DMS153 treated with DMSO at 0.1 percent for 48 hours (cell line): ENCODE measurements at regions not wholly inside any gene's neighbourhood (a gene's known extent, or its start where the extent isn't known, plus 50 kb on each side); places are given as distances from the start of the nearest gene placed in this dataset.
"Not testable (repeated sequence)": the region's sequence is repeated elsewhere in the genome, so short reads cannot be mapped to it uniquely, and the experiment has no call there.

ENCODE experiments used
- DNase-seq: peaks from one replicate; lab custom pipeline; 2025; ENCODE audit not compliant: unreplicated experiment; lab: John Stamatoyannopoulos, UW

DNA sequence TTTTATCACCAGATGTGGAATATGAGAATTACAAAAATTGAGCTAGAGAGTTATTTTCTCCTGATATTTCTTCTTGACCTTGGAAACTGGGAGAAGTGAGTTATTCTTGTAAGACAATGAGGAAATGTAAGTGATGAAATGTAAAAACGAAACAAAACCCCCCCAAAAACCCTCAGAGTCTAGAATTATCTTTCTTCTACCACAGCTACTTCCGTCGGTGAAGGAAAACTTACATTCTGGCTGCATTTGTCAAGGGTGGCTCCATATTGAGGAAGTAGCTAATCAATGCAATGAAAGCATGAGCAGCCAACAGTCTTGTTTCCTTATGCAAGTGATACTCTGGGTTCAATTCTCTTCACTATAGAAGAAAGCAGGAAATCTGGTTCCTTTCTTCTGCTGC lies 661.7 kb upstream of the CITED2 start:
- no peak for DNase-seq

DNA sequence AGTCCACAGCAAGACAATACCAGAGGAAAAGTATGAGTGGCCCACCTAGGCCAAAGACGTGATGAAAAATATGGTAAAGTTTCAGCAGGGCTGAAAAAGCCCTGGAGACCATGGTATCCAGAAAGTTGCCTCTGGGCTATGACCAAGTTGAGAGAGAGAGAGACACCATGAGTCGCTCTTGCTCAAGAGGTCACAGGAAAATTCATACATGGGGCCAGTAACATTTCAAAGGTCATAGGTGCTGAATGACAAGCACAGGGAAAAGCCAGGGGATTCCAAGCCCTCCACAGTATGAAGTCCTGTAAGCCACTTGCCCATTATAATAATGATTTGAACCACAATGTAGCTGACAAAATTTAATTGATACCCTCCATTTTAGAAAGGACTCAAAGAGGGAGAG lies 657.7 kb upstream of the CITED2 start:
- no peak for DNase-seq

DNA sequence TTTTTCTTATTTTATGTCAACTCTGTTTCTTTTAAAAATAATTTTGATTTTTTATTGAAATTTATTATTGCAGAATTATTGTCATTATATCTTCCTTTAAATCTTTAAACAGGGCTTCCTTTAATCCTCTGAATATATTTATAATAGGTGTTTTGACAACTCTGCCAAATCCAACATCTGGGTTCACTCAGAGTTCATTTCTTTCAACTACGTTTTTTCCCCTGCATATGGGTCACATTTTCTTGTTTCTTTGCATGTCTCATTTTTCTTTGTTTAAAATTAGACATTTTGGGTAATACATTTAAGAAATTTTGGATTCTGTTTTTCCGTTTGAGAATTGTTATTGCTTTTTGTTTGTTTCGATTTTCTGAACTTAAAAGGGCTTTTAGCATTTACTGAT lies 655.1 kb upstream of the CITED2 start:
- no peak for DNase-seq

DNA sequence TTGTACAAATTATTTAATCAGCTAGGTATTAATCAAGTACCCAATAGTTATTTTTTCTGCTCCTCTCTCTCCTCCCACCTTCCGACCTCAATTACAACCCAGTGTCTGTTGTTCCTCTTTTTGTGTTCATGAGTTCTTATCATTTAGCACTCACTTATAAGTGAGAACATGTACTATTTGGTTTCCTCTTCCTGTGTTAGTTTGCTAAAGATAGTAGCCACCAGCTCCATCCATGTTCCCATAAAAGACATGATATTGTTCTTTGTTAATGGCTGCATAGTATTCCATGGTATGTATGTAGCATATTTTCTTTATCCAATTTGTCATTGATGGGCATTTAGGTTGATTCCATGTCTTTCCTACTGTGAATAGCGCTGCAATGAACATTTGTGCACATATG lies 652.8 kb upstream of the CITED2 start:
- no peak for DNase-seq

DNA sequence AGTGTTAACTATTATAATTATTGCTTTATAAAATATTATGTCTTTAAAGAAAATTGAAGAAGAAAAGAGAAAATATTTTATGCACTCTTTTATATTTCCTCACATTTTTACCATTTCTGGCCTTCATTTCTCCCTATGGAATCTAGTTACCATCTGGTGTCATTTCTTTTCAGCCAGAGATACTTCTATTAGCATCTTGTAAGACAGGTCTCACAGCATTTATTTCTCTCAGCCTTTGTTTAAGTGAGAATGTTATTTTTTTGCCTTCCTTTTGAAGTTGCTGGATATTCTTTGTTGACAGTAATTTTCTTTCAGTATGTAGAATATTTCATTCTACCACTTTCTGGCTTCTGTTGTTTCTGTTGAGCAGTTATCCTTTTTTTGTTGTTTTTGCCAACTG lies 652.1 kb upstream of the CITED2 start:
- no peak for DNase-seq

DNA sequence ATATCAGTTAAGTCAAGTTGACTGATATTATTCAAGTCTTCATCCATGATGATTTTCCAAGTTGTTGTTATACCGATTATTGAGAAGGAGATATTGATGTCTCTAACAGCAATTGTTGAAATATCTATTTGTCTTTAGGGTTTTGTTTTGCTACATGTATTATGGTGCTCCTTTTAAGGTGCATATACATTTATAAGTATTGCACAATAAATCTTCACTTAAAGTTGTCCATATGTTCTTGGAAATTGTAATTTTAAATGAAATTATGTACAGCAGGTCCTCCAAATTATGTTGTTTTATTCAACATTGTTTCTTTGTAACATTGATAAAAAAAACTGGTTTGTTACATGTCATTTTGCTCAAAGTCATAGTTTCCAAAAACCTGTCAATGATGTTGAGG lies 650.7 kb upstream of the CITED2 start:
- DNase-seq = no peak

DNA sequence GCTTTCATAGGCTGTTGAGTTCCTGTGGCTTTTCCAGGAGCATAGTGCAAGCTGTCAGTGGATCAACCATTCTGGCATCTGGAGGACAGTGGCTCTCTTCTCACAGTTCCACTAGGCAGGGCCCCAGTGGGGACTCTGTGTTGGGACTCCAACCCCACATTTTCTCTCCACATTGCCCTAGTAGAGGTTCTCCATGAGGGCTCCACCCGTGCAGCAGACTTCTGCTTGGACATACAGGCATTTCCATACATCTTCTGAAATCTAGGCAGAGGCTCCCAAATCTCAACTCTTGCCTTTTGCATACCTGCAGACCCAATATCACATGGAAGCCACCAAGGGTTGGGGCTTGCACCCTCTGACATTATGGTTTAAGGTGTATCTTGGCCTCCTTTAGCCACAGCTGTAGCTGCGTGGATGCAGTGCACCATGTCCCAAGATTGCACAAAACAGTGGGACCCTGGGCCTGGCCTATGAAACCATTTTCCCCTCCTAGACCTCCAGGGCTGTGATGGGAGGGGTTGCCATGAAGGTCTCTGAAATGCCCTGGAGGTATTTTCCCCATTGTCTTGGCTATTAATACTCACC lies 645.9 kb upstream of the CITED2 start:
- no peak for DNase-seq

DNA sequence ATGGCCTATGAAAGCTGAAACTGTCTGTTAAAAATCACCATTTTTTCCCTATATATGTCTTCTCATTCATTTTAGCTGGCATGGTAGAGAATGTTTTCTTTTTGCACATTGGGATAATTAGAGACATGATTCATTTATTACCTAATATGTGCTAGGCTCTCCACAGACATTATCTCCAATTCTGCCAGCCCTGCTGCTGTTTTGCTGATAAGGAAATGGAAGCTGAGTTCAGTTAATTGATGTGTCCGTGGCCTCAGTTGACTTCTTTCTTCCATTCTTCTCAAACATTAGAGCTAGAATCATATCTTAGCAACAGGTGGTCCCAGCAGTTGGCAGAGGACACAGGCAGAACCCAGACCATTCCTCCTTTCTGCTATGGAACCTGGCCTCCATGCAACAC lies 644.1 kb upstream of the CITED2 start:
- no peak for DNase-seq

DNA sequence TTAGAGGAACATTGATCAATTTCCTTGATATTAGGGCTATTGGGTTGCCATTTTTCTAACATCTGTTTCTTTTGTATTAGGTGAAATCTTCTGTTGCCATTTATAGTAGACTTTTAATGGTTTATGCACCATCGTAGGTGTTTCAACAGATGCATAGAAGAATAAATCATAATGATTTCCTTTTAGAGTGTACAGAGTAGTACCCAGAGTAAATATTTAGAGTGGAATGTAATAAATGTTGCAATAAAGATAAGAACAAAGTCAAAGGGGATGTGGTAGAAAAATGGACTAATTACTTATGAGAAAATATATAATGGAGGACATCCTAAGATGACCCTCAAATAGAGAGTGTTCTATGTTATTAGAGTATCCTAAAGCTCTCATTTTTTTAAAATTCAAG lies 643.0 kb upstream of the CITED2 start:
- DNase-seq = peak; percentile 31

DNA sequence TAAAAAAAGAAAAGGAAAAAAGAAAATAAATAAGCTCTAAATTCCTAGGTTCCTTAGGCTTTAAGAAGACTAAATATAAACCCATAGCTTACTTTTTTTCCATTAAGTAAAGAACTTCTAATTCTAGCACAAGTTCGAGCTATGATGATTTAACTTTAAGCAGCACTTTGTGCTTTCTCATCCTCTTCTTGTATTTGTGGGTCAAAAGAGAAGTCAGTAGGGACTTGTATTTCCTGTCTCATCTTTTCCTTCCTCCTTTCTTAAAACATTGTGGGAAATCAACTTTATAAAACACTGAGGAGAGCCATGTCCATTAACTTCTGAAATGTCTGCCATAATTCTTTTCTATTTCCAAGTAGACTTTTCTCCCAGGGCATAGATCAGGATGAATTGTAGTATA lies 637.7 kb upstream of the CITED2 start:
- DNase-seq = no peak

DNA sequence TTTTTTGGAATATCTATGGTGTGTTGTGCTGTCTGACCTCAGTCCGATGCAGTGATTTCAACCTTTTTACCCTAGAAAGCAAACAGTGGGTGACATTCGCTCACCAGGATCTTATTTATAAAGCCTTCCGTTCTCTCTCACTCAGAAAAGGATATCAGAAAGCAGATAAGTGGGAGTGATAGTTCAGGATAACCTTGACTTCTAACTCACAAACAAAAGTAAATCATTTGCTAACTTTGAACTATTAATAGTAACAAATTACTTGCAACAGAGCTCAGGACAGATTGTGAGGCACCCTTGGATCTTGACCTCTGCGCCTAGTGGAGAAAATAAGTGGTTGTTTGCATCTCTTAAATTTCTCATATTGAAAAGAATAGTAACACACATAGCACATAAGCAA lies 637.1 kb upstream of the CITED2 start:
- DNase-seq = no peak

DNA sequence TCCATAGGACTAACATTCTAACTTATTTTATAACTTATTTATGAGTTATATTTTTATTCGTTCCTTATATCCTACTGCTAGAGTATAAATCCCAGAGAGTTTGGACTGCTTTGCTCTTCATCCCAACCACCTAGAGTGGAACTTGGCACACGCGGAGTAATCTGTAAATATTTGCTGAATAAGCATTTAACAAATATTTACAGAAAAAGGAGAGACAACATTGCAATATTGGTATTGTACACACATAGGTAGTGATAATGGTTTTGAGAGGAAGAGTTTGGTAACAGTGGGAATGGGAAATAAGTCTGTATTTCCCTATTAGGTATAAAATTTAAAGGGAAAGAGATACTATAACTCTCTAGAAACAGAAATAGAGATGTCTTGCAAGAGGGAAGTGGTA lies 634.8 kb upstream of the CITED2 start:
- DNase-seq = no peak

DNA sequence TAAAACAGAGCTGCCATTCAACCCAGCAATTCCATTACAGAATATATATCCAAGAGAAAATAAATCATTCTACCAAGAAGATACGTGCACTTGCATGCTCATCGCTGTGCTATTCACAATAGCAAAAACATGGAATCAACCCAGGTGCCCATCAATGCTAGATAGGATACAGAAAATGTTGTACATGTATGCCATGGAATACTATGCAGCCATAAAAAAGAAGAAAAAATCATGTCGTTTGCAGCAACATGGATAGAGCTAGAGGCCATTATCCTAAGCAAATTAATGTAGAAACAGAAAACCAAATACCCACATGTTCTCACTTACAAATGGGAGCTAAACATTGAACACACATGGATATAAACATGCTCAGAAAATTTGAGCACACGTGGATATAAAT lies 633.1 kb upstream of the CITED2 start:
- no peak for DNase-seq

DNA sequence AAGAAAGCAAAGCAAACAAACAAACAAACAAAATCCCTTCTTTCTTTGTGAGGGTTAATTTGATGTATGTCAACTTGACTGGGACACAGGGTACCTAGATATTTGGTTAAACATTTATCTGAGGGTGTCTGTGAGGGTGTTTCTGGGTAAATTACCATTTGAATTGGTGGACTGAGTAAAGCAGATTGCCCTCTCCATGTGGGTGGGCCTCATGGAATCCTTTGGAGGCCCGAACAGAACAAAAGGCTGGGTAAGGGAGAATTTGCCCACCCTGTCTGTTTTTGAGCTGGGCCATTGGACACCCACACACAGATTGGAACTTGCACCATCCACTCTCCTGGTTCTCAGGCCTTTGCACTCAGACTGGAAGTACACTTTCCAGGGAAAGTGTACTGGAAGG lies 628.8 kb upstream of the CITED2 start:
- no peak for DNase-seq

DNA sequence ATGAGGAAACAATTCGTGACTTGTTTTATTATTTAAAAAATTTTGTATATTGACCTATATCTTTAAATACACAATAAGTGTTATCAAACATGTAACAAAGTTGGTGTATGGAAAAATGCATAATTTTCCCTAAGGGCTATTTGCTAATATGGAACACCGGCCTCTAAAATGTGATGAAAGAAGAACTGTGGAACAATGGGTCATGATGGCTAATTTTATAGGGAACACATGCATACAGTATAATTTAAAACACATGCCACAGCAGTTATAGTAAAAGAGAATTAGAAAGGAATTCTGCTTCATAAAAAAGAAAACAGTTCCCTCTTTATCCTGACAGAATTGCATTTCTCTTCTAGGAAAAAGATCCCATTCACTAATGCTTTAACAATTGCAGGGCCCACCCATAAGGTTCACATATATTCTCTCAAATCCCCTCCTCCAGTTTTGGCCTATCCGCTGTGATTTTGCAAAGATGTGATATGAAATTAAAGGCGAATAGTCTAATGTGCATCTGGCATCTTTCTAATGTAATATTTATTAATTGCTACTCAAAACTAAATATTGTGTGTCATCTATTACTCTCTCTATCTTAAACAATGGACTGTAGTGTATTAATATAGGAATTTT lies 628.1 kb upstream of the CITED2 start:
- no peak for DNase-seq

DNA sequence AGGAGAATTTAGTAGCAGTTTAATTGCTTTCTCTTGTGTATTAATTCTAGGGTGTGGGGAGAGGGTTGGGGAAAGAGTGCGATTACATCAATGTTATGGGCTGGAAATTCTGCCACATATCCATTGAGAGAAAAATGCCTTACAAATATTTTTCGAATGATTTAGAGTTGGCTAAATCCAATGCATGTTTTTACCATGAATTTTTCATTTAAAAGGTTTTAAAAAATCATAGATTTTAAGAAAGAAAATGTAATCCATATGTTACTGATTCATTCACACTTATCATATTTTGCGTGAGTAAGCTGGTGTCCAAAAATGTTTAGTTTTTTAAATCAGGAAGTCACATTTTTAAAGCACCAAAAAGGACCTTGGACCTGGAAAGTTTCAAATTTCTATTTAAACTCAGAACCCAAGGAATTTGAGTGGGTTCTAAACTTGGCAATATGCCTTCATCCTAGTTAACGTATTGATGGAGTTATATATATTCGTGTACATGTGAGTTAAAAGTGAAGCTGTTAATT lies 627.4 kb upstream of the CITED2 start:
- DNase-seq = no peak

DNA sequence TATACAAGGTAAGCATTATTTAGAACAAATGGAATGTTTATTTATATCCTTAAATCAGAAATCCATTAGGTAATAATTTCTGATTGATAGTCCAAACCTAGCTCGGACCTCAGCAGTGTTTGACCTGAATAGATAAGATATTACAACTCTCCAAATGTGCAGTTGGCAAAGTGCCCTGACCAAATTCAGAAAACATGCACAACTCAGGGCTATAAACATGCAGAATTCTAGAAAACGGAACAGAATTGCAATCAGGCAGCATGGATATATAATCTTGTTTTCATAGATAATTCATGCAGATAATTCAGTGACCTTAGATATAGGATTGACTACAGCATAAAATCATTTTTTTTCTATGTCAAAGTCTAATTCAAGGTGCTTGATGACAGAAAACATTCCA lies 626.6 kb upstream of the CITED2 start:
- no peak for DNase-seq

DNA sequence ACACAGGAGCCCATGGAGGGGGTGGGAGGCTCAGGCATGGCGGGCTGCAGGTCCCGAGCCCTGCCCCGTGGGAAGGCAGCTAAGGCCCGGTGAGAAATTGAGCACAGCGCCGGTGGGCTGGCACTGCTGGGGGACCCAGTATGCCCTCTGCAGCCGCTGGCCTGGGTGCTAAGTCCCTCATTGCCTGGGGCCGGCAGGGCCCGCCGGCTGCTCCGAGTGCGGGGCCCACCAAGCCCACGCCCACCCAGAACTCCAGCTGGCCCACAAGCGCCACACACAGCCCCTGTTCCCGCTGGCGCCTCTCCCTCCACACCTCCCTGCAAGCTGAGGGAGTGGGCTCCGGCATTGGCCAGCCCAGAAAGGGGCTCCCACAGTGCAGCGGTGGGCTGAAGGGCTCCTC lies 625.2 kb upstream of the CITED2 start:
- DNase-seq = not testable (repeated sequence)

DNA sequence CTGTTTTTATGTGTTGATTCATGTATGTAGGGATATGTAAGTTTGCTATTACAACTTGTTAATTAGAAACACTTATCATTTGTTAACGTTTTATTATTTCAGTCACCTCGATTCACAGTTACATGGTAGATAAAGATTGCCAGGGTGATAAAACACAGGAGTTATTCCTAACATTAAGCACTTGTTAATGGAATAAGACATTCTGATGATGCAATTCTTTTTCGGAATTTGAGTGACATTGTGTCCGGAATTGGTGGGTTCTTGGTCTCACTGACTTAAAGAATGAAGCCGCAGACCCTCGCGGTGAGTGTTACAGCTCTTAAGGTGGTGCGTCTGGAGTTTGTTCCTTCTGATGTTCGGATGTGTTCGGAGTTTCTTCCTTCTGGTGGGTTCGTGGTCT lies 624.0 kb upstream of the CITED2 start:
- DNase-seq = not testable (repeated sequence)

DNA sequence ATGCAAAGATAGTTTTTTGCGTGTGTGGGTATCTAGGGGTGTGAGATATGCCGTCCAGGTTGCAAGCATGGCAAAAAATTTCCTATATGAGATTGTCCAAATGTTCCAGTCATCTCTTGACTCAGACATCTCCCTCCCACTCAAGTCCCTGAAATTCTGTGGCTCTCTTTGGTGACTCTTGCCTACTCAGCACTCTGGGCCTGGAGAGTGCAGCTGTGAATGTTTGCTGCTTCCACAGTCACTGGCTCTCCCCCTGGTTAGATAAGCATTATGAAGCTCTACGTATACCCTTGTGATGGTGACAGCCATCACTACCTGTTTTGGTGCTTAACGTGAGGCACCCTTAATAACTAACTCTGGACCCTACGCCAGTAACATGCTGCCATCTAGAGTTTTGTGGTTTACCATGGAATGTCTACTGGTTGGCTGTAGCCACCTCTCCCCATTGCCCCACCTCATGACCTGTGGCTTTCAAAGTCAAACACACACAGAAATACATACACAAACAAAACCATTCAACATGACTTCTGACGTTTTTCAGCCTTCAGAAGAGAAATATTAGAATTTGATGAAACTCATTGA lies 621.9 kb upstream of the CITED2 start:
- DNase-seq = no peak

DNA sequence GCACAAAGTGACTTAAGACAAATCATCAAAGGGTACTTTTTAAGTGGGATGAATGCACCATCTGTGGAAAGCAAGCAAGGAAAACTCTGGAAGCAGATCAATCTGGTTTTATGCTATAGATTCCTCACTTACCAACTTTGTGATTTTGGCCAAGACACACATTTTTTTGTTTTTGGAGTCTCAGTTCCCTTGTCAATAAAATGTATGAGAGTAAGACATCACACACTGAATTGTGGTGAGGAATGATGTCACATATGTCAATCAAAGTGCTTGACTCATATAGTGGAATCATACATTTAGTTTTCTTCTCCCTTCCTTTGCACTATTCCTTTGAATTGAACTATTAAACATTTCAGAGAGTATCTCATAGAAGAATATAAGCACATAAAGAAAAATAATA lies 620.5 kb upstream of the CITED2 start:
- no peak for DNase-seq

DNA sequence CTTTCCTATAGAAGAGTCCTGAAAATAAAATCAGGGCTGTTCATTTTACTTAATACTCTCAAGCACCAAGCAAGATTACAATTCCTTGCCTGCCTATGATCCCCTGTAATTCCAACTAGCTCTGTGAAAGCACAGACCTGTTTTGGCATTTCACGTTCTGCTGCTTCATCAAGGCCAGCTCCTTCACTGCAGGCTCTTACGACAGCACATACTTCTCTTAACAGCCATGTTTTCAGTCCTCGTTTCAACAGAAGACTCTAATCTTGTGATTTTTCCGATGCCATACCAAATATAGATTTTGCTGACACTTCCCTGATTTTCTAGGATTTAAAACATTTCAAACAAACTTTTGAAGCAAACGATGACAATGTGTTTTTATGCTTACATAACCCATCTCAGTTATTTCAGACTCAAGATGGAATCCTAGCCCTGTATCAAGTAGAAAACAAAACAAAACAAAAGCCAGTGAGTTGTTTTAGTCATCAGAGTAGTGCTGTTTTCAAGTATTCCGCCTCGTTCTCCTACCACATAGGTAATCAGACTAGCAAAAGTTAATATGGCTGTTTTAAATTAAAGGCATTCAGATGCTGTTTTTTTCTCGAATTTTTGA lies 616.5 kb upstream of the CITED2 start:
- DNase-seq = no peak
